Ishikawa (cell line): ENCODE measurements at regions not wholly inside any gene's neighbourhood (a gene's known extent, or its start where the extent isn't known, plus 50 kb on each side); places are given as distances from the start of the nearest gene placed in this dataset.

Experiments
- CEBPB ChIP-seq: IDR thresholded peaks from 2 replicates; pipeline ENCODE4 v1.6.1; 2012
- CREB1 ChIP-seq: IDR thresholded peaks from 2 replicates; pipeline ENCODE4 v1.6.1; 2012; ENCODE audit warnings: low read depth
- EGR1 ChIP-seq: IDR thresholded peaks from 2 replicates; pipeline ENCODE4 v1.6.1; 2012
- EP300 ChIP-seq: IDR thresholded peaks from 2 replicates; pipeline ENCODE4 v1.6.1; 2012; ENCODE audit warnings: borderline replicate concordance
- FOXM1 ChIP-seq: IDR thresholded peaks from 2 replicates; pipeline ENCODE4 v1.6.1; 2012; ENCODE audit warnings: low read depth, borderline replicate concordance
- NFIC ChIP-seq: IDR thresholded peaks from 2 replicates; pipeline ENCODE4 v1.6.1; 2012
- RAD21 ChIP-seq: IDR thresholded peaks from 2 replicates; pipeline ENCODE4 v1.6.1; 2012; ENCODE audit warnings: low read depth
- TAF1 ChIP-seq: IDR thresholded peaks from 2 replicates; pipeline ENCODE4 v1.6.1; 2012; ENCODE audit warnings: low read depth, mild to moderate bottlenecking
- TCF12 ChIP-seq: IDR thresholded peaks from 2 replicates; pipeline ENCODE4 v1.6.1; 2012; ENCODE audit warnings: low read depth
- TEAD4 ChIP-seq: IDR thresholded peaks from 2 replicates; pipeline ENCODE4 v1.6.1; 2012
- YY1 ChIP-seq: IDR thresholded peaks from 2 replicates; pipeline ENCODE4 v1.6.1; 2012; ENCODE audit warnings: low read depth
- ZBTB7A ChIP-seq: IDR thresholded peaks from 2 replicates; pipeline ENCODE4 v1.6.1; 2012; ENCODE audit warnings: low read depth
- TF ChIP-seq, protein P1 (sequence below): IDR thresholded peaks from 2 replicates; pipeline ENCODE4 v1.6.1; 2012
- TF ChIP-seq, protein P2 (sequence below): IDR thresholded peaks from 2 replicates; pipeline ENCODE4 v1.6.1; 2012; ENCODE audit warnings: low read depth, mild to moderate bottlenecking
- TF ChIP-seq, protein P3 (sequence below): IDR thresholded peaks from 2 replicates; pipeline ENCODE4 v1.6.1; 2012

DNA sequence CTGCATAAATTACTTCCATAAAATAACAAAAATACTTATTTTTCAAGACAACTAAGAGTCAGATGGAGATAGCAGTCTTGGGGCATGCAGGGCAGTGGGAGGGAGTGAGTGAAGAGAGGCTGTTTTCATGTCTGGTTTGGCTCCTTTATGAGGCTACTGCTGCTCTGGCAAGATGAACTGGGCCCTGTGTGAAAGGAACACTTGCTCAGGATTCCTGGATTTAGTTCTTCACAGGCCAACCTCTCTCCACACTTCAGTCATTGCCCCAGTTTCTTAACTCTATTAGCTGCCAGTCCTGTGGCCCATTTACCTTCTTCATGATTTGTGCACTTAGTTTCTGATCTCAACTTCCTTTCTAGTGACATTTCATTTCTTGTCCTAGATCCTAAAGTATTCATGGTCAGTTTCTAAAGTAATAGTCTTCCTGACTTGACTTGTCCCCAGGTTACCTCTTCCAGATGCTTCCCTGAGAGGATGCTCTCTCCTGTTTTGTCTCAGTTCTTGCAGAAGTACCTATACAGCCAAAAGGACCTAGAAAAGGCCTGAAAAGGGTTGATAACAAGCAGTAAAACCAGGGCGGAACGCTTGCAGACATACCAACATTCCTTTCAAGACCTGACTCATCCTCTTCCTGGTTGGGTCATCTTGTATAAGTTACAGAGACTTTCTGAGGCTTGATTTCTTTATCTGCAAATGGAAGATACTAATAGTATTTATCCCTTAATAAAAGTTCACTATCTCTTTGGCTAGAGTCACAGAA, 77.0 kb upstream of the ZFAND5 start:
- TF ChIP-seq TEAD4 (peak; percentile 37), TAF1 (no peak), CREB1 (no peak), TCF12 (no peak)

DNA sequence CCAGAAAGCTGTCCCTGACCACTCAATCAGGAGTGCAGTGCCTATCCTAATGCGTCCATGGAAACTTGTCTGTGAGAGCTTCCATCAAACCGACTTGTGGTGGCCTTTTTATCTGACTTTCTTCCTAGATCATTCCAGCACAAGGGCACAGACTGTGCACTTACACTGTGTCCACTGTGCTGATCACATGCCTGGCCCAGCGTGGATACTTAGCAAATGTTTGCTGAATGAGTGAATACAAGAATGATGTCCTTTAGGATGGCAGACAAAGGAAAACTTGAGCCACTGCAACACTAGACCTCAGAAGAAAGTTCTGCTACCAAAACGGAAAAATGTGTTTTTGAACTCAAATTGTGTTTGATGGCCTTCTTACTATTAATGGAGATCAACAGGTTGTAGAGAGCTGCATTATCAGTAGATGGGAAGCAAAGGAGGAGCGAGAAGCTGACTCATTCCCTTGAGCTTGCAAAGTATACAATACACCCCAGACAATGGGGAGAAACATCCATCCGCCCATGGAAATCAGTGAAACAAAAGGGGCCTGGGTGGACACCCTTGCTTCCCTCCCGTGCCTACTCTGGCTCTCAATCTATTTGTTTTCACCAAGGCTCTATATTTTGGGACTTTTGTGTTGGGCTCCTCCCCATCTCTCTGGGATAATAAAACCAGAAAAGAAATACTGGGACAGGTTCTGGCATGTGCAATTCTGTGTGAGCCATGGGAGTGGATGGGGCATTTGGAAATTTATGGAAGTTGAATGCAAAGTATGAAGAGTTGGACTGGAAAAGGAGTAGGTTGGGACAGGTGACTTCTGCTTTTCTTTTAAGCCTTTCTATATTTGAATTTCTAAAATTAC, 76.2 kb upstream of the ZFAND5 start:
- TF ChIP-seq, protein P1, sequence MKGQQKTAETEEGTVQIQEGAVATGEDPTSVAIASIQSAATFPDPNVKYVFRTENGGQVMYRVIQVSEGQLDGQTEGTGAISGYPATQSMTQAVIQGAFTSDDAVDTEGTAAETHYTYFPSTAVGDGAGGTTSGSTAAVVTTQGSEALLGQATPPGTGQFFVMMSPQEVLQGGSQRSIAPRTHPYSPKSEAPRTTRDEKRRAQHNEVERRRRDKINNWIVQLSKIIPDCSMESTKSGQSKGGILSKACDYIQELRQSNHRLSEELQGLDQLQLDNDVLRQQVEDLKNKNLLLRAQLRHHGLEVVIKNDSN = no peak
- TF ChIP-seq RAD21 = no peak
- TF ChIP-seq, protein P2, sequence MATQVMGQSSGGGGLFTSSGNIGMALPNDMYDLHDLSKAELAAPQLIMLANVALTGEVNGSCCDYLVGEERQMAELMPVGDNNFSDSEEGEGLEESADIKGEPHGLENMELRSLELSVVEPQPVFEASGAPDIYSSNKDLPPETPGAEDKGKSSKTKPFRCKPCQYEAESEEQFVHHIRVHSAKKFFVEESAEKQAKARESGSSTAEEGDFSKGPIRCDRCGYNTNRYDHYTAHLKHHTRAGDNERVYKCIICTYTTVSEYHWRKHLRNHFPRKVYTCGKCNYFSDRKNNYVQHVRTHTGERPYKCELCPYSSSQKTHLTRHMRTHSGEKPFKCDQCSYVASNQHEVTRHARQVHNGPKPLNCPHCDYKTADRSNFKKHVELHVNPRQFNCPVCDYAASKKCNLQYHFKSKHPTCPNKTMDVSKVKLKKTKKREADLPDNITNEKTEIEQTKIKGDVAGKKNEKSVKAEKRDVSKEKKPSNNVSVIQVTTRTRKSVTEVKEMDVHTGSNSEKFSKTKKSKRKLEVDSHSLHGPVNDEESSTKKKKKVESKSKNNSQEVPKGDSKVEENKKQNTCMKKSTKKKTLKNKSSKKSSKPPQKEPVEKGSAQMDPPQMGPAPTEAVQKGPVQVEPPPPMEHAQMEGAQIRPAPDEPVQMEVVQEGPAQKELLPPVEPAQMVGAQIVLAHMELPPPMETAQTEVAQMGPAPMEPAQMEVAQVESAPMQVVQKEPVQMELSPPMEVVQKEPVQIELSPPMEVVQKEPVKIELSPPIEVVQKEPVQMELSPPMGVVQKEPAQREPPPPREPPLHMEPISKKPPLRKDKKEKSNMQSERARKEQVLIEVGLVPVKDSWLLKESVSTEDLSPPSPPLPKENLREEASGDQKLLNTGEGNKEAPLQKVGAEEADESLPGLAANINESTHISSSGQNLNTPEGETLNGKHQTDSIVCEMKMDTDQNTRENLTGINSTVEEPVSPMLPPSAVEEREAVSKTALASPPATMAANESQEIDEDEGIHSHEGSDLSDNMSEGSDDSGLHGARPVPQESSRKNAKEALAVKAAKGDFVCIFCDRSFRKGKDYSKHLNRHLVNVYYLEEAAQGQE = no peak
- TF ChIP-seq FOXM1 = no peak
- no peak for TF ChIP-seq CREB1
- TF ChIP-seq TEAD4 = no peak
- TF ChIP-seq EGR1 = no peak
- no peak for TF ChIP-seq ZBTB7A
- TF ChIP-seq EP300 = no peak
- no peak for TF ChIP-seq TAF1
- TF ChIP-seq, protein P3, sequence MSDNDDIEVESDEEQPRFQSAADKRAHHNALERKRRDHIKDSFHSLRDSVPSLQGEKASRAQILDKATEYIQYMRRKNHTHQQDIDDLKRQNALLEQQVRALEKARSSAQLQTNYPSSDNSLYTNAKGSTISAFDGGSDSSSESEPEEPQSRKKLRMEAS = no peak
- no peak for TF ChIP-seq TCF12
- TF ChIP-seq NFIC = no peak
- TF ChIP-seq YY1 = no peak
- no peak for TF ChIP-seq CEBPB

DNA sequence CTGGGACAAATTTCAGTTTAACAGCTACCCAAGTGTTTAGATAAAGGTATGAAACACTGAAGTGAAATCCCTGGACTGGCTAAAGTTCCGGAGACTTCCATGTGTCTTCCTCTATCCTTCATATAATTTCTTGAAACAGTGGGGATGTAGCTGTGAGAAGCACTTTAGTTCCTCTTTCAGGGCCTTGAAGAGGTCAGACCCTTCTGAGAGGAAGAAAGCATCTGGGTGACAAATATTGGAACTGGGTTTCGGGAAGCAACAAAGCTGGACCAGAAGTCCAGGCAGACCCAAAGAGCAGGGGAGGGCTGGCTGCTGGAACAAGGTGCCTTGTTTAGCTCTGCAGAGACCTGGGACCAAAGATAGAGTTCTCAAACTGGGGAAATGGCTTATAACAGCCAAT, 75.4 kb upstream of the ZFAND5 start:
- no peak for TF ChIP-seq YY1

DNA sequence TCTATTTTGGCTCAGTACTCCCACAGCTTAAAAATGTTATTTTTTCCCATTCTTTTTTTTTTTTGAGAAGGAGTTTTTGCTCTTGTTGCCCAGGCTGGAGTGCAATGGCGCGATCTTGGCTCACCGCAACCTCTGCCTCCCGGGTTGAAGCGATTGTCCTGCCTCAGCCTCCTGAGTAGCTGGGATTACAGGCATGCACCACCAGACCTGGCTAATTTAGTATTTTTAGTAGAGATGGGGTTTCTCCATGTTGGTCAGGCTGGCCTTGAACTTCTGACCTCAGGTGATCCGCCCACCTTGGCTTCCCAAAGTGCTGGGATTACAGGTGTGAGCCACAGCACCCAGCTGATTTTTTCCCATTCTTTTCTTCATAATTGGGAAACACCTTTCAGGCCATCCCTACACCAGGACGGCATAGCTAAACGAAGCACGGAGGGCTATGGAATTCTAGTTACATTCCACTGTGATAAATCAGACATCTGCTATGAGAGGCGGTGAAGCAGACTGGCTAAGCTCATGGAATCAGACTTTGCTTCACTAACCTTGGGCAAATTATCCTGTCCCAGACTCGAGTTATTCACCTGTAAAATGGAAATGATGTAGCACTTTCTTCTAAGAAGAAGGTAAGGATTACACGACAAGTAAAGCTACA, 68.7 kb upstream of the ZFAND5 start:
- peak; percentile 28; the same call in 1 of the 2 replicates for TF ChIP-seq EGR1
- peak; percentile 41; the same call in 1 of the 2 replicates for TF ChIP-seq TCF12
- TF ChIP-seq TEAD4 = peak; percentile 88
- peak; percentile 65; the same call in 1 of the 2 replicates for TF ChIP-seq EP300

DNA sequence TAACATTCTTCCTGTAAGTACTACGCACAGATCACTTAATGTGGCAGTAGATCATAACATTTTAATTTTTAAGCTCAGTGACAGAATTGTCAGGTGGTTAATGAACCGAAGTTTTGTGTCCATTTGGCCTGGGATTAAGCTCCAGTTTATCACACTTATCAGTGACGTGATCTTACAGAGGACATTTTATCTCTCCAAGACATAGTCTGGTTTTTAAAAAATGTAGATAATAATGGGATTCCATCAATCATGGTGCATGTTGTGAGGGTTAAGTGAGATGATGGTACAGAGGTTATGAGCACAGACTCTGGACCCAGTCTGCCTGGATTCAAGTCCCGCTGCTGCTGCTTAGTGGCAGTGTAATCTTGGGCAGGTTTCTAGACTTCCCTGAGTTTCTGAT, 66.0 kb upstream of the ZFAND5 start:
- TF ChIP-seq CREB1 (no peak), TCF12 (no peak), FOXM1 (no peak), RAD21 (no peak), TAF1 (no peak), EP300 (no peak), EGR1 (no peak), CEBPB (no peak), TEAD4 (no peak), YY1 (no peak), ZBTB7A (no peak), NFIC (no peak)
- TF ChIP-seq, protein P2 = no peak
- TF ChIP-seq, protein P3 = no peak
- TF ChIP-seq, protein P1 = no peak

DNA sequence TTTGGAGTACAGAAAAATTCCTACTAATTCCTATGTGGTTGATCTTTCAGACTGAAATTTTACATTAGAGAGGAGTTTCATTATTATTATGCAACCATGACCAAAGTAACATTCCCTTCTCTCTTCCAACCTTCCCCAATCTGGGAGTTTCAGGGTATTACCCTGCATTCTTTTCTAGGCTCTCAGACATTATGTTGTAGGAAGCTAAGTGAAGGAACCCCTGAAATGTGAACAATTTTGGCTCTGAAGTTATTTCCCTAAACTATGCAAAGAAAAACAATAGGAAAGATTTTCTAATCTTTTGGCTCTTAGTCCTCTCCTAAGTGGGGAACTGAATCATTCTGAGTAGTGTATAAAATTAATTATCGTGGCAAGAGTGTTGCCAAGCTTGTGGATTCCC, 63.3 kb upstream of the ZFAND5 start:
- no peak for TF ChIP-seq ZBTB7A
- TF ChIP-seq TEAD4 = no peak
- no peak for TF ChIP-seq CEBPB
- no peak for TF ChIP-seq RAD21
- TF ChIP-seq FOXM1 = no peak
